HepG2 (cell line): ENCODE measurements at regions not wholly inside any gene's neighbourhood (a gene's known extent, or its start where the extent isn't known, plus 50 kb on each side); places are given as distances from the start of the nearest gene placed in this dataset.
A peak's percentile ranks its signal among the peaks of the same experiment; 100 is the strongest.

Experiments
- ARID3A ChIP-seq: IDR thresholded peaks from 2 replicates; pipeline ENCODE4 v1.6.1; 2012; ENCODE audit warnings: low read depth, low read length, improper control_type of control experiment
- BCL6 ChIP-seq: IDR thresholded peaks from 2 replicates; pipeline ENCODE4 v1.6.1; 2016; ENCODE audit warnings: missing genetic modification reagents, missing compliant biosample characterization
- CBX5 ChIP-seq: sonication (generic); formaldehyde crosslinking; IDR thresholded peaks from 2 replicates; pipeline ENCODE4 v1.4.0; 2020; ENCODE audit warnings: missing genetic modification reagents, borderline replicate concordance
- FOSL1 ChIP-seq: sonication (generic); formaldehyde crosslinking; IDR thresholded peaks from 2 replicates; pipeline ENCODE4 v1.9.0; 2021; ENCODE audit warnings: missing genetic modification reagents, borderline replicate concordance
- FOXK1 ChIP-seq: sonication (generic); formaldehyde crosslinking; IDR thresholded peaks from 2 replicates; pipeline ENCODE4 v1.4.0; 2020; ENCODE audit warnings: low read depth, missing genetic modification reagents, borderline replicate concordance
- FOXM1 ChIP-seq: sonication (generic); formaldehyde crosslinking; IDR thresholded peaks from 2 replicates; pipeline ENCODE4 v1.5.0; 2020; ENCODE audit warnings: missing genetic modification reagents
- GATA4 ChIP-seq: sonication (generic); IDR thresholded peaks from 2 replicates; pipeline ENCODE4 v1.6.1; 2016; ENCODE audit warnings: antibody characterized with exemption, low read depth, borderline replicate concordance
- HMG20B ChIP-seq: conservative IDR thresholded peaks from 2 replicates; pipeline ENCODE4 v1.6.1; 2016; ENCODE audit warnings: missing genetic modification reagents, missing compliant biosample characterization
- HOXA3 ChIP-seq: sonication (generic); formaldehyde crosslinking; IDR thresholded peaks from 2 replicates; pipeline ENCODE4 v1.5.0; 2020; ENCODE audit warnings: missing genetic modification reagents
- KLF6 ChIP-seq: IDR thresholded peaks from 2 replicates; pipeline ENCODE4 v1.8.0; 2016; ENCODE audit warnings: missing biosample characterization, missing genetic modification reagents
- MYC ChIP-seq: sonication (generic); formaldehyde crosslinking; IDR thresholded peaks from 2 replicates; pipeline ENCODE4 v1.9.0; 2021; ENCODE audit warnings: missing genetic modification reagents, borderline replicate concordance
- NR2F2 ChIP-seq: IDR thresholded peaks from 2 replicates; pipeline ENCODE4 v1.6.1; 2012; ENCODE audit warnings: low read depth, inconsistent platforms, borderline replicate concordance
- SALL2 ChIP-seq: sonication (generic); formaldehyde crosslinking; IDR thresholded peaks from 2 replicates; pipeline ENCODE4 v1.8.1; 2023; ENCODE audit warnings: mild to moderate bottlenecking, missing genetic modification reagents, inconsistent platforms
- SAP130 ChIP-seq: IDR thresholded peaks from 2 replicates; pipeline ENCODE4 v1.6.1; 2016; ENCODE audit warnings: low read depth
- SOX5 ChIP-seq: IDR thresholded peaks from 2 replicates; pipeline ENCODE4 v1.6.1; 2016; ENCODE audit warnings: borderline replicate concordance
- TCF7L2 ChIP-seq: IDR thresholded peaks from 2 replicates; pipeline ENCODE4 v1.6.1; 2011; ENCODE audit warnings: mild to moderate bottlenecking, low read depth, low read length, moderate library complexity
- TFE3 ChIP-seq: IDR thresholded peaks from 2 replicates; pipeline ENCODE4 v1.6.1; 2016
- ZFP1 ChIP-seq: IDR thresholded peaks from 2 replicates; pipeline ENCODE4 v1.6.1; 2016
- ZFX ChIP-seq: sonication (generic); formaldehyde crosslinking; IDR thresholded peaks from 2 replicates; pipeline ENCODE4 v1.4.0; 2020; ENCODE audit warnings: mild to moderate bottlenecking, low read depth, missing genetic modification reagents, moderate library complexity
- ZNF337 ChIP-seq: sonication (generic); formaldehyde crosslinking; IDR thresholded peaks from 2 replicates; pipeline ENCODE4 v1.5.1; 2020; ENCODE audit warnings: missing genetic modification reagents, low read depth, mild to moderate bottlenecking, borderline replicate concordance
- ZNF431 ChIP-seq: sonication (generic); formaldehyde crosslinking; IDR thresholded peaks from 2 replicates; pipeline ENCODE4 v1.9.0; 2022; ENCODE audit warnings: missing genetic modification reagents, low read depth, mild to moderate bottlenecking, borderline replicate concordance
- ZNF501 ChIP-seq: sonication (generic); formaldehyde crosslinking; IDR thresholded peaks from 2 replicates; pipeline ENCODE4 v1.5.1; 2020; ENCODE audit warnings: mild to moderate bottlenecking, moderate library complexity, missing genetic modification reagents
- ZNF503 ChIP-seq: sonication (generic); formaldehyde crosslinking; IDR thresholded peaks from 2 replicates; pipeline ENCODE4 v1.4.0; 2020; ENCODE audit warnings: missing genetic modification reagents
- ZNF546 ChIP-seq: sonication (generic); formaldehyde crosslinking; conservative IDR thresholded peaks from 2 replicates; pipeline ENCODE4 v1.8.1; 2023; ENCODE audit warnings: mild to moderate bottlenecking, missing genetic modification reagents
- ZNF788 ChIP-seq: sonication (generic); formaldehyde crosslinking; IDR thresholded peaks from 2 replicates; pipeline ENCODE4 v1.5.0; 2020; ENCODE audit warnings: mild to moderate bottlenecking, missing genetic modification reagents, borderline replicate concordance
- ZNF891 ChIP-seq: sonication (generic); formaldehyde crosslinking; IDR thresholded peaks from 2 replicates; pipeline ENCODE4 v1.5.0; 2020; ENCODE audit warnings: mild to moderate bottlenecking, missing genetic modification reagents

GRCh38 chr2:172329774-172330671 is 97.4 kb upstream of the ITGA6 start (continued):
- TF ChIP-seq HMG20B (CRISPR knock-in tag) (peak; percentile 82), ZNF501 (CRISPR knock-in tag) (peak; percentile 54; the same call in 1 of the 2 replicates), ZNF337 (CRISPR knock-in tag) (no peak), NR2F2 (peak; percentile 71; the same call in 1 of the 2 replicates), SOX5 (peak; percentile 53; the same call in 1 of the 2 replicates), ZNF503 (0 out of 2 replicates have a peak, but pooled peaks have one; percentile 36), KLF6 (0 out of 2 replicates have a peak, but pooled peaks have one; percentile 38), CBX5 (CRISPR knock-in tag) (peak; percentile 63; the same call in 1 of the 2 replicates), TCF7L2 (peak; percentile 87), ZFX (CRISPR knock-in tag) (0 out of 2 replicates have a peak, but pooled peaks have one; percentile 35), BCL6 (peak; percentile 56), FOXM1 (CRISPR knock-in tag) (no peak), ARID3A (peak; percentile 51), GATA4 (peak; percentile 95), FOSL1 (no peak), ZNF431 (CRISPR knock-in tag) (0 out of 2 replicates have a peak, but pooled peaks have one; percentile 30), SAP130 (CRISPR knock-in tag) (0 out of 2 replicates have a peak, but pooled peaks have one; percentile 23), HOXA3 (CRISPR knock-in tag) (peak; percentile 29; the same call in 1 of the 2 replicates), TFE3 (CRISPR knock-in tag) (0 out of 2 replicates have a peak, but pooled peaks have one; percentile 38), ZNF546 (CRISPR knock-in tag) (no peak), ZNF788 (CRISPR knock-in tag) (peak; percentile 52; the same call in 1 of the 2 replicates), FOXK1 (CRISPR knock-in tag) (peak; percentile 30; the same call in 1 of the 2 replicates), MYC (CRISPR knock-in tag) (no peak), ZNF891 (CRISPR knock-in tag) (no peak), SALL2 (0 out of 2 replicates have a peak, but pooled peaks have one; percentile 25), ZFP1 (CRISPR knock-in tag) (no peak)
